ENCODE measurements at regions not wholly inside any gene's neighbourhood (a gene's known extent, or its start where the extent isn't known, plus 50 kb on each side); places are given as distances from the start of the nearest gene placed in this dataset.

DNA sequence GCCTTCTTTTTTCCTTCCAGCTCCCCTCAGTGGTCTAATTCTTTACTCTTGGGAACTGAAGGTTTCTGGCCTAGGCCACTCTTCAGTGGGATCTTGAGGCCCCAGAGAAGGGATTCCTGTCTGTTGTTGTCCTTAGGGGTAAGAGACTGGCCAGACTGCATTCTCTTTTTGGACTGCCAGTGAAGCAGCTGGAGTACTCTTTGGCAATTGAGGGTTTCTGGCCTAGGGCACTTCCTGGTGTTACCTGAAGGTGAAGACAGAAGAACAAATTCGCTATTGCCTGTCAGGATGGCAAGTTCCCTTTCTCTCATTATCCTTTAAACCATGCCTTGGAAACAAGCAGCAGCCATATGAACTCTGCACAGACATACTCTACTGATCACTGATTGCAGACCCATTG lies 286.6 kb upstream of the ZP4 start:
- no peak for DNase-seq (ENCODE audit: low spot score)
- TF ChIP-seq CTCF (IDR thresholded peaks at IDR 0.05; ENCODE audit: borderline replicate concordance, control extremely low read depth, extremely low read depth, insufficient read depth, missing control alignments) = no peak
- in situ Hi-C loops (cut with MboI; ENCODE audit: low sequenced_read_pairs, unreplicated experiment) = no loop called here

GRCh38 chr1:238176441-238176840 lies 285.7 kb upstream of the ZP4 start:
- in situ Hi-C loops (cut with MboI; ENCODE audit: low sequenced_read_pairs, unreplicated experiment) = no loop called here
- TF ChIP-seq CTCF (IDR thresholded peaks at IDR 0.05; ENCODE audit: borderline replicate concordance, control extremely low read depth, extremely low read depth, insufficient read depth, missing control alignments) = no peak
- peak; percentile 2 for DNase-seq (ENCODE audit: low spot score)

DNA sequence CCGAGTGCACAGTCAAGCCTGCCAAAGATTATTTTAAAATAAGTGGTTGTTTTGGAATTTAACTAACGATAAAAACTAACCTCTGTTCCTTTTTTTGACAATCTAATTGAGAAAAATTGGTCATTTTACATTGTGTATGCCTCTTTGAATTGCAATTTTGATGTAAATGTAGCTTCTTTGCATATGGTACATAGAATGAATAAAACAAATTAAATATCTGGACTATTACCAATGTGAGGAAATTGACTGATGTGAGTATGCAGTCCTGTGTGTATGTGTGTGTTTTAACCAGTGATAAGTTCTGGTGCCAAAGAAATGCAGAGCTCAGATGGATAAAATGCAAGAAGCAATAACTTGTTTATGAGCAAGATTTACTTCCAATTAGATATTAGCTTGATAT lies 281.3 kb upstream of the ZP4 start:
- in situ Hi-C loops (cut with MboI; ENCODE audit: low sequenced_read_pairs, unreplicated experiment) = no loop called here
- TF ChIP-seq CTCF (IDR thresholded peaks at IDR 0.05; ENCODE audit: borderline replicate concordance, control extremely low read depth, extremely low read depth, insufficient read depth, missing control alignments) = no peak
- no peak for DNase-seq (ENCODE audit: low spot score)

DNA sequence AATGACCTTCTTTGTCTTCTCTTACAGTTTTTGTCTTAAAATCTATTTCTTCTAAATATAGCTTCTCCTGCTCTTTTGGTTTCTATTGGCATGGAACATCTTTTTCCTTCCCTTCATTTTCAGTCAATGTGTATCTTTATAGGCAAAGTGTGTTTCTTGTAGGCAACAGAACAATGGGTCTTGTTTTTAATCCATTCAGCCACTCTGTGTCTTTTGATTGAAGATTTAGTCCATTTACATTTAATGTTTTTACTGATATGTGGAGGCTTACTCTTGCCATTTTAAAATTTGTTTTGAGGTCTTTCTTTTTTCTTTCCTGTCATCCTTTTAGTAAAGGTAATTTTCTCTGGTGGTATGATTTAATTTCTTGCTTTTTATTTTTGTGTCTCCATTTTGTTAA lies 271.2 kb upstream of the ZP4 start:
- TF ChIP-seq CTCF (IDR thresholded peaks at IDR 0.05; ENCODE audit: borderline replicate concordance, control extremely low read depth, extremely low read depth, insufficient read depth, missing control alignments) = no peak
- in situ Hi-C loops (cut with MboI; ENCODE audit: low sequenced_read_pairs, unreplicated experiment) = no loop called here
- no peak for DNase-seq (ENCODE audit: low spot score)

GRCh38 chr1:238153939-238154338 lies 263.2 kb upstream of the ZP4 start:
- in situ Hi-C loops (cut with MboI; ENCODE audit: low sequenced_read_pairs, unreplicated experiment) = no loop called here

DNA sequence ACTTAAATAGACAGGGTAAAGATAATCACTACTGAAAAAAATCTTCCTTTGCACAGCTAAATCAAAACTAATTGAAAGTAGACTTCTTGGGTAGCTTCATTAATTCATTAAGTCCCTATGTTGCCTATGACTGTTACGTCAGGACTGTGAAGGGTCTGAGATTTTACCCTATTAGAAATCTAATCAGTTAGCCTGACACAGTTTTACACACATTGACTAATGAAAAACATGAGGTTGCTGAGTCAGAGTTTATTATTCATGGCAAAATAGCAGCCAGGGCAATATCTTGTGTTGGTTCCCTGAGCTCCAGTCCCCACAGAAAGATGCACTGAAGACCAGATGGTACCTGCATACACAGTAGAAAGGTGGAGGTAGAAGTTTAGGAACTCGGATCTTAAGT lies 262.5 kb upstream of the ZP4 start:
- DNase-seq (ENCODE audit: low spot score) = no peak
- in situ Hi-C loops (cut with MboI; ENCODE audit: low sequenced_read_pairs, unreplicated experiment) = no loop called here

More at GRCh38 chr1:238153939-238154338, 263.2 kb upstream of the ZP4 start:
- no peak for DNase-seq (ENCODE audit: low spot score)
- TF ChIP-seq CTCF (IDR thresholded peaks at IDR 0.05; ENCODE audit: borderline replicate concordance, control extremely low read depth, extremely low read depth, insufficient read depth, missing control alignments) = no peak

More for the DNA sequence above, 262.5 kb upstream of the ZP4 start:
- TF ChIP-seq CTCF (IDR thresholded peaks at IDR 0.05; ENCODE audit: borderline replicate concordance, control extremely low read depth, extremely low read depth, insufficient read depth, missing control alignments) = no peak

Data from GM13976 (cell line).